NT2/D1 (cell line): ENCODE measurements at regions not wholly inside any gene's neighbourhood (a gene's known extent, or its start where the extent isn't known, plus 50 kb on each side); places are given as distances from the start of the nearest gene placed in this dataset.

ENCODE experiments used
- YY1 ChIP-seq: IDR thresholded peaks from 2 replicates; pipeline ENCODE4 v1.6.1; 2011; ENCODE audit not compliant: insufficient read length, insufficient read depth
- ZNF274 ChIP-seq: IDR thresholded peaks from 2 replicates; pipeline ENCODE4 v1.6.1; 2011; ENCODE audit warnings: mild to moderate bottlenecking, low read depth, low read length

GRCh38 chr13:52954838-52955237 lies 73.8 kb upstream of the OLFM4 start:
- no peak for TF ChIP-seq YY1
- no peak for TF ChIP-seq ZNF274
